D341Med (cell line): ENCODE measurements at regions not wholly inside any gene's neighbourhood (a gene's known extent, or its start where the extent isn't known, plus 50 kb on each side); places are given as distances from the start of the nearest gene placed in this dataset.

Experiments used
- DNase-seq: peaks from one replicate; pipeline ENCODE4 v3.0.0; 2012; ENCODE audit warnings: low spot score

GRCh38 chr1:181430015-181430885 lies 53.1 kb upstream of the CACNA1E start:
- no peak for DNase-seq
